Thyroid gland (tissue), 4 donors: ENCODE measurements at regions not wholly inside any gene's neighbourhood (a gene's known extent, or its start where the extent isn't known, plus 50 kb on each side); places are given as distances from the start of the nearest gene placed in this dataset.

Source experiments
- POLR2A ChIP-seq, 2 donors: fragments of 450-650 bp; IDR thresholded peaks; one replicate each; pipeline ENCODE4 v1.6.1; 2017; ENCODE audit warnings: antibody characterized with exemption in 2 of 2, mild to moderate bottlenecking in 2 of 2, moderate library complexity in 1 of 2
- TF ChIP-seq, protein P1 (sequence below), 6 experiments: fragments of 200-600 bp in 3 of 6; fragments of 450-650 bp in 3 of 6; sonication (generic) in 3 of 6; IDR thresholded peaks; one replicate each; pipeline ENCODE4 v1.5.1; 2016 to 2019; ENCODE audit warnings: antibody characterized with exemption in 6 of 6, mild to moderate bottlenecking in 2 of 6, inconsistent platforms in 1 of 6, moderate library complexity in 1 of 6

GRCh38 chr2:175737722-175738361 lies 264.2 kb downstream of the LNPK start:
- TF ChIP-seq POLR2A (IDR thresholded peaks at IDR 0.05), result no peak
- TF ChIP-seq, protein P1, sequence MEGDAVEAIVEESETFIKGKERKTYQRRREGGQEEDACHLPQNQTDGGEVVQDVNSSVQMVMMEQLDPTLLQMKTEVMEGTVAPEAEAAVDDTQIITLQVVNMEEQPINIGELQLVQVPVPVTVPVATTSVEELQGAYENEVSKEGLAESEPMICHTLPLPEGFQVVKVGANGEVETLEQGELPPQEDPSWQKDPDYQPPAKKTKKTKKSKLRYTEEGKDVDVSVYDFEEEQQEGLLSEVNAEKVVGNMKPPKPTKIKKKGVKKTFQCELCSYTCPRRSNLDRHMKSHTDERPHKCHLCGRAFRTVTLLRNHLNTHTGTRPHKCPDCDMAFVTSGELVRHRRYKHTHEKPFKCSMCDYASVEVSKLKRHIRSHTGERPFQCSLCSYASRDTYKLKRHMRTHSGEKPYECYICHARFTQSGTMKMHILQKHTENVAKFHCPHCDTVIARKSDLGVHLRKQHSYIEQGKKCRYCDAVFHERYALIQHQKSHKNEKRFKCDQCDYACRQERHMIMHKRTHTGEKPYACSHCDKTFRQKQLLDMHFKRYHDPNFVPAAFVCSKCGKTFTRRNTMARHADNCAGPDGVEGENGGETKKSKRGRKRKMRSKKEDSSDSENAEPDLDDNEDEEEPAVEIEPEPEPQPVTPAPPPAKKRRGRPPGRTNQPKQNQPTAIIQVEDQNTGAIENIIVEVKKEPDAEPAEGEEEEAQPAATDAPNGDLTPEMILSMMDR (IDR thresholded peaks at IDR 0.05), result no peak
